Midbrain (tissue), 1 donor: ENCODE measurements at regions not wholly inside any gene's neighbourhood (a gene's known extent, or its start where the extent isn't known, plus 50 kb on each side); places are given as distances from the start of the nearest gene placed in this dataset.
A peak's percentile ranks its signal among the peaks of the same experiment; 100 is the strongest.

ENCODE experiments used
- DNase-seq: peaks from one replicate; lab custom pipeline; 2025; lab: John Stamatoyannopoulos, UW

DNA sequence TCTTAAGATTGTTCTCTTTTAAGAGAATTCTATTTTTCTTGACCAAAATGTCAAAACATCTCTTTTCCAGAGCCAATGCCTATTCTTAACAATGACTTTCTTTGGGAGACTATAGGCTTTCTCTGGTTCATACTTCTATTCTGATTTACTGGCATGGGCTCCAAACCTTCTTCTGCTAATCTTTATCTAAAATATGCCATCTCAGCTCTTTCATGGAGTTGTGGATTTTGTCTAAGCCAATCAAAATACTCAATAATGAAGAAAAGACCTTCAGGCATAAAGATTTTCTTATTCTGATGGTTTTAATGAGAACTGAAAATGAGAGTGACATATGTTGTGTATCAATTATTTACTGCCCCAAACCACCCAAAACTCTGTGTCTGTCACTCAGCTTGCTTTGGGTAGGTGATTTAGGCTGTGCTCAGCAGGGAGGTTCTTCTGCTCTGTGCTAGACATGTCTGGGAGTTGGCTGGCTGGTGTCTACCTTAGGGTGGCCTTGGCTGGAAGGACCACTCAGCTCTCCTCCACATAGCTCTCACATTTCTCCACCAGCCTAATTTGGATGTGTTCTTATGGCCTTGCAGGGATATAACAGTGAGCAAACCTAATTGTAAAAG, 270.8 kb downstream of the PRDM2 start:
- DNase-seq: no peak

DNA sequence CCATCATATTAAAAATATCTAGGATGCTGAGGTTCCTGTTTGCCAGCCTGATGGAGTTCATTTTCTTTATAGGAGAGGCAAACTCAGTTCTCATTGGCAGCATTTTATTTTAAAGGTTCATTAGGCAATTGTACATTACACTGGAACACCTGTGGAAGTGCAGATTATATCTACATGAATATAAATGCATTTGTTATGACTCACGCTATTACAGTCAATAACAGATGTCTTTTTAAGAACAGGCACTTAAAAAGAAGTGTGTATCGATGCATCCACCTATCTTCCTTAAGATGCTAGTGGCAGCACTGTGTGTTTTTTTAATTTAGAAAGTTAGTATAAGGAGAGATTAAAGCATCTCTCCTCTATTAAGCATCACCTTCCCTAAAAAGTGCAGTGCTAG, 276.5 kb downstream of the PRDM2 start:
- DNase-seq: no peak

DNA sequence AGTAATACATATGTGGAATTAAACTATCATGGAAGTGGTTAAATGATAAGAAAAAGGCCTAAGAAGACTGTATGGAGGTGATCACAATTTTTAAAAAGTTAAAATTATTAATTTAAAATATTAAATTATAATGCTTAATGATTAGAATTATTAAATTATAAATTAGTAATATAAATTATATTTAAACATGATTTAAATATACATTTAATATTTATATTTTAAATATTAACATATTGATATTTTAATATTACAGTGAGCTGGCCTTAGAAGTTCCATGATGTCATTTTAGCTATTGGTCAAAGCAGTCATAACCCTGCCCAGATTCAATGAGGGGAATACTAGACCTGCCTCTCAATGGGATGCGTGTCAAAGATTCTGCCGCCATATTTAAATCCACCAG, 281.2 kb downstream of the PRDM2 start:
- no peak for DNase-seq

DNA sequence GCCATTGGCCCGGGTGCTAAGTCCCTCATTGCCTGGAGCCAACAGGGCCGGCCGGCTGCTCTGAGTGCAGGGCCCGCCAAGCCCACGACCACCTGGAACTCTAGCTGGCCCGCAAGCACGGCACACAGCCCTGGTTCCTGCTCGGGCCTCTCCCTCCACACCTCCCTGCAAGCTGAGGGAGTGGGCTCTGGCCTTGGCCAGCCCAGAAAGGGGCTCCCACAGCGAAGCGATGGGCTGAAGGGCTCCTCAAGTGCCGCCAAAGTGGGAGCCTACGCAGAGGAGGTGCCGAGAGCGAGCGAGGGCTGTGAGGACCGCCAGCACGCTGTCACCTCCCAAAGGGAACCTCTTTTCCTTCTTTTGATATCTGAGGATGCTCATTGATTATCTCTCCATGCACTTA, 283.4 kb downstream of the PRDM2 start:
- DNase-seq: no peak

DNA sequence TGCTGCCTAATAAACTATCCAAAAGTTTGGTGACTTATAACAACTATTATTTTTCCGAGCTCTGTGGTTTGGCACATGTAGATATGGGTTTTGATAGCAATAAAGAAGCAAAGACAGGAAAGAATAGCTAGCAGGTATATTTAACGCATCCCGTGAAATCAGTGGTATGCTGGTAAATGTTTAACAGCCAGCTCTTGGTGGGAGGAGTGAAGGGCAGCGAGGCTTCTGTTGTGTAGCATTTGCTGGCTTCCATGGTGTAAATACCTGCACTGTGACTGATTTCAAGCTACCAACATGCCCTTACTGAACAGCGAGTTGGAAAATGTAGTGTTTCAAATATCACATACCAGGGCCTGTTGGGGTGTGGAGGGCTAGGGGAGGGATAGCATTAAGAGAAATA, 291.0 kb downstream of the PRDM2 start:
- DNase-seq: no peak

DNA sequence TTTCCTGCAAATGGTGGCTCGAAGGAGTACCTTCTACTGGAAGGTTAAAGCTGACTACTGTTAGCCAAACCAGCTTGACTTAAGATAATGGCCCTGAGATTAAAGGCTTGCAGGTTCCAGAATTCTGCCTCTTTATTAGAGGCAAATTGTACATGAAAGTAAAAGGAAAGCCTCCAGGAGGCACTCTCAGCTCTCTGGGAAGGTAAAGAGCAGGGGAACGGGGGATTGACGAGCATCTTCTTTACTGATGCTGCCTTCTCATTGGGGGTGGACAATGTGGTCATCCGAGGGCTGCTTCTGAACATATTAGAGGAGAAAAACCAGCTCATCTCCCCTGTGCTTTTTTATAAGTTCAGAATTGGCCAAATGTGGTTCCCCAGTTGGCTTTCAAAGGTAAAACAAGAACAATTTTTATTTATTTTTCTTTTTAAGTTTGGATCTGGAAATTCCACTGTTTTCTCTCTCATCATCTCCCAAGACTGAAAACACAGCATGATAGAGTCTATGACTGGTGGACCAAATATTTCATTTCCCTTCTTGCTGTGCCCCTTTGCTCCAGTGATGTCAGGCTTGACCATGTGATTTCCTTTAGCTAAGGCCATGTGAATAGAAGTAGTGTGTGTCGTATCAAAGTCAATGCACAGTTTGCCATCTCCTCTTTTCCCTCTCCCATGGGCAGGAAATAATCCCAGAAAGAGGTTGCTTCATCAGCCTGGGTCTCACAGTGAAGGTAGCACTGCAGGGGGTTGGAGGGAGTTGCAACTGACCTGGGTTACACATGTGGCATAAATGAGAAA, 292.7 kb downstream of the PRDM2 start:
- DNase-seq: no peak

DNA sequence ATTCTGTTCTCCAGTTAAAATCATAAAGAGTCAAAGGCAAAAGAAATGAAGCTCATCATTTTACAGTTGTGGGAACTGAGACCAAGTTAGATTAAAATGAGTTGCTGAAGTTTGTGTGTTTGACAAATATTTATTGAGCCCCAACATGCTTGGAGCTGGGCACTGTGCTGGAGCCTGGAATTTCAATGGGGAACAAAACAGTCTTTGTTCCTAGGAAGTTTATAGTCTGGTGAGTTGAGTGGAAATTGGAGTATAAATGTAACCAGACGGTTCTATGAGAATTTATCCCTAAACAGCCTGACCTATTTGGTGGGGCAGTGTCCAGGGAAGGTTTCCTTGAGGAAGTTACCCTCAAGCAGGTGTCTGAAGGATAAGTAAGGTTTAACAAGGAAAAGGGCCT, 294.4 kb downstream of the PRDM2 start:
- no peak for DNase-seq

DNA sequence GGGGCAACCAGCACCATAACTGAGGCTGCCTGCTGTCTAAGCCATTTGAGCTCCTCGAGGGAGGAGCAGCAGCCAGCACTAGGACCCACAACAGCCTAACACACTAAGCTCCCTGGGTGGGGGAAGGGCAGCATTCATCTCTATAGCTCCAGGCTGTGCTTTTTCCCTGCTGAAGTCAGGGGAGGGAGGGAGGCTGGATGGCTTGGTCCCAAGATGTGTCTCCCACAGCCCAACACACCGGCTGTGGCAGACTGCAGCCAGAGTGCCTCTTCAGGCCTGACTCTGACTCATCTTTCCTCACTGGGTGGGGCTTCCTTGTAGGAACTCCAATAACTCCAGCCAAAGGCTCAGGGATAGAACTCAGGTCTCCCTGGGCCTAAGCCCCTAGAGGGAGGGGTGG, 296.3 kb downstream of the PRDM2 start:
- no peak for DNase-seq

DNA sequence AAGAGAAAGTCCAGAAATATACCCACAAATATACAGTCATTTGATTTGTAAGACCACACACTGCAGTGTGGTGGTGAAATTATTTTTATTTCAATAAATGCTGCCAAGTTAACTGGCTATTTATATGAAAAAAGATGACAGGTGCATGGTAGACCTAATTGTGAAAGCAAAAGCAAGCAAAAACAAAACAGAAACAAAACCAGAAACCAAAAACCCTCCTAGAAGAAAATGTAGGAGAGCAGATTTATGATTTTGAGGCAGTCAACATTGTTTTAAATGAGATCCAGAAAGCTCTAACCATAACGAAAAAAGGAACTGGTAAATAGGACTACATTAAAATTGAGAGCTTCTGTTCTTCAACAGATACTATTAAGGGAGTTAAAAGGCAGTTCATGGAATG, 303.6 kb downstream of the PRDM2 start:
- no peak for DNase-seq

DNA sequence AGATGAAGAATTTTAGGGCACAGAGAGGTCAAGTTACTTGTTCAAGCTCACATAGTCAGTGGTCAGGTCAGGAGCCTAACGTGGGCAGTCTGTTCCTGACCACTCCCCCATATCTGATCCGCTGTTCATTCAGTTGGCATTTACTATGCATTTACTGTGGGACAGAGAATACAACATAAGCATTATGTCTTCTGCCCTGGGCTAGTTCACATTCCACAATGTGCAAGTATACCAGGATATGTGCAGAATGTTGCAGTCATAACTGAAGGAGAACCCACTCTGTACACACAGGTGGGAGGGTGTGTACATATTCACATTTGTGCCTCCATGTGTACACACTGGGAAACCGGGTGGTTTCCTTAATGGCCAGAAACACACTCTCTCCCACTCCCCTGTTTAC, 309.6 kb downstream of the PRDM2 start:
- no peak for DNase-seq

DNA sequence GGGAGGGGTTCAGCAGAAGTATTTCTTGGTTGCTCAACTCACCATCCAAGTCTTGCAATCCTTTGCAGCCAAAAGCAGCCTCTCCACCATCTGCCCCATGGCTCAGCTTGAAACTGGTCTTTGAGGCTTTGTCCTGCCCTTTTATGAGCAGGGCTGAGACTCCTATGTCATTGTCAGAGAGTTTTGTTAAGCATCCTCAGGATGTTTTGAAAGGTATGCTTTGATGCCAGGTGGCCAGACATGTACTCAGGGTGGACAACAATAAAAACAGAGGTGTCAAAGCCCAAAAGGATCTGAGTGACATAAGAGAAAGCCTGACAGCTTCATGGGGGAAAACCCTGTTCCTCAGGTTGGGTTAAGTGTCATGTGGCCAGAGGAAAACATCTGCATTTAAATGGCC, 310.5 kb downstream of the PRDM2 start:
- DNase-seq: no peak

DNA sequence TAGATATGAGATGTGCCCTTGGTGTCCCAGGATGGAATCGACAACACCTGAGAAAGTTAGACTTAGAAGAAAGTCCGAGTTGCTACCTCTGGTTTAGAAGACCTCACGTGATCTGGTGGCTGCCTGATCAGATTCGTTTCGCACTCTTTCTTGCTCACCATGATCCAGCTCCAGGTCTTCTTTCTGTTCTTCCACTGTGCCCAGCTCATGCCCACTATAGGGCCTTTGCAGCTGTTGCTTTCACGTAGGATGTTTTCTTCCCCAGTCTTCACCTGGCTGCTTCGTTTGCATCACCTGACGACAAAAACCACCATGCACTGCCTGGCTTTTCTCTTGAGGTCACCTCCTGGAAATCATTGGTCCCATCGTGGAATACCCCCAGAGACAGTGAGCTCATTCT, 311.1 kb downstream of the PRDM2 start:
- DNase-seq: no peak

DNA sequence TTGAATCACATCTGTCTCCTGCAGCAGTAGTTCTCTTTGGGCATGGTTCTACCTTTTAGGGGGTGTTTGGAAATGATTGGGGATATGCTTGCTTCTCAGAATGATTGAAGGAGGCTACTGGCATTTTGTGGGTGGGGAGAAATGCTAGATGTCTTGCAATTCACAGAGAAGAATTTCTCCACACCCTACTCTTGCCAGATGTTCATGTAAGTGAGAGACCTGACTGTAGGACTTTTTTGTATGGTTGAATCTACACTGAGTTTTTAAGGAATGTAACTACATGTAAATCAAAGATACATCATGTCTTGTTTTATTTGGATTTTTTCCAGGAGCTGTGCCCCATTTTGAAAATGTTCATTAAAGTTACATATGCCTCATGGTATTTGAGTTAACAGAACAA, 311.9 kb downstream of the PRDM2 start:
- no peak for DNase-seq

DNA sequence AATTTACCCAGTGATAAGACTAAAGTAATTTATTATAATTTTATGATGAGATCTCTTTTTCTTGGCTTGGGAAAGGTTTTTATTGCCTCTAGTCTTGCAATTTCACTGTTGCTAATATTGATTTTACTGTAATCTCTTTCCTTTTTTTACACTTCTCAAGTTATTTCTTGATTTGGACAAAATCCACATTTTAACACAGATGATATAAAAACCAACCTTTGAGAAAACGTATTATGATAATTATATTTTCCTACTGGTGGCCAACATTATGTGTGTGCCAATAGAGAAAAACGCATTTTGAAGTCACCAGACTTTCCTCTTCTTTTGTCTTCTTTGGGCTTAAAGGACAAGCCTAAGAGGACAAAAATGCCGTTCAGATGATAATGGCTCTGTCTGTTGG, 314.9 kb downstream of the PRDM2 start:
- DNase-seq: no peak

DNA sequence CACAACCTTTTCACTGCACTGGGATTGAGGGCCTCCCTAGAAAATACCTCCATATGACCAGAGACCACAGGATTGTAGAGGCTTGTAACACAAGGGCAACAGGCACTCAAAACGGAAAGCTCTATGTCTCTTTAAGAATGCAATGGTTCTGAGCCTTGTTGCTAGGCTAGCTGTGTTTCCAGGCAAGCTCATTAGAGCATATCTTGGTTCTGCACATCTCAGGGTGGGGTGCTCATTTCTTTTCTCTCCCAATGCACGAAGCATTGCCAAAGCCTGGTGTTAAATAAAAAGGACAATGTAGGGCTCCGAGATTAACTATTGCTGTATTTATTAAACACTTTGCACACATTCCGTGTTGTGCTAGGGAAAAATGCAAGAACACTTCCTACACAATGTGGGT, 315.9 kb downstream of the PRDM2 start:
- no peak for DNase-seq

DNA sequence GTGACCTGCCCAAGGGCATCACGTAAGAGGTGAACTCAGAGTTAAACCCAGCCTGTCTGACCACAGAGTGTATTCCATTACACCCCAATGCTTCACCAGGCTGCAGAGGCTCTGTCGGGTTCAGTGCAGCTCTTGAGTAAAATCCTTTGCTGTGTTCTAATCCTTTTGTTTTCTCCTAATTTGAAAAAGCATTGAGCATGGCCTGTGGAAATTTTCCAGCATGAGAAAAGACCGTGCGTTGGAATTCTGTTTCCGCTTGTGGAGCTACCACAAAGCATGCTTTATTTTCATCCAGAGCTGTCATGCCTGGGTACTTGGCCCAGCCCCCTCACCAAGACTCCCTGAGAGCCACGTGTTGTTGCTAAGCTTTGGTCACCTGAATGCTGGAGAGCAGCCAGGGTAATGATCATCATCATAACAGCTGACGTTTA, 317.6 kb downstream of the PRDM2 start:
- DNase-seq: peak; percentile 24

DNA sequence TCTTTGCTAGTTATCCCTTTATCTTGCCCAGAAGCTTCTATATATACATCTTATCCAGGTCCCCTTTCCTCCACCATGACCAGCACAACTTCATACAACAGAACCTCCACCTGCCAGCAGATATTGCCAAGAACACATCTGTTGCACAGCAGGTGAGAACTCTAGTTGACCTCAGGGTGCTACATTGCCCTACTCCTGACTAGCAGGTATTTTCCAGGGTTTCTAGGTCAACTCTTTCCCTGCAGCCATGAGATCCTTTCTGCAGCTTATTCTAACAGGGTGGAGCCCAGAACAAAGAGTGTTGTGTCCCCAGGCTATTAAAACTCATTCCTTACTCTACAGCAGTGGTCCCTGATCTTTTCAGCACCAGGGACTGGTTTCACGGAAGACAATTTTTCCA, 319.5 kb downstream of the PRDM2 start:
- no peak for DNase-seq

DNA sequence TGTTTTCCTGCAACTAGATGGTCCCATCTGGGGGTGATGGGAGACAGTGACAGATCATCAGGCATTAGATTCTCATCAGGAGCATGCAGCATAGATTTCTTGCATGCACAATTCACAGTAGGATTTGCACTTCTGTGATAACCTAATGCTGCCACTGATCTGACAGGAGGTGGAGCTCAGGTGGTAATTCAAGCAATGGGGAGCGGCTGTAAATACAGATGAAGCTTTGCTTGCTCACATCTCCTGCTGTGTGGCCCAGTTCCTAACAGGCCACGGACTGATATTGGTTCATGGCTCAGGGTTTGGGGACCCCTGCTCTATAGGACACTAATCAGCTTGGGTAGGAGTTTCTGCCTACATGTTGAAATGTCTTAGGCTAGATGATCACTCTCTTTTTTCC, 320.0 kb downstream of the PRDM2 start:
- no peak for DNase-seq

DNA sequence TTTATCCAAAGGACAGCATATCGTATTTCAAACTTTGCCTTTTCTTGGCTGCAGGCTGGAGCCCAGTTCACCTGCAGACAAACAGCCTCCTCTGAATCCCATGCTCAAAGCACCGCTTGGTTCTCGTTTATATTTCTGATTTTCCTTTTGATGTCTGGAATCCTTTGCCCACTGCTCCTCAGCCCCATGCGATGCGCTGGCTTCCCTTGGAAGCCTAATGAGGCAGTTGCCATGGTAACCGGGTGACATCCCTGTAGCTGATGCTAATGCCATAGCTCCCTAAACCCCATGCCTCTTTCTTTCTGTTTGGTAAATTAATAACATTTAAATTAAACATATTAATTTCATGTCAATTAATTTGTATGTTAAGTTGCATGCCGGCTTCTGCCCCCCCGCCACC, 327.1 kb downstream of the PRDM2 start:
- DNase-seq: no peak

DNA sequence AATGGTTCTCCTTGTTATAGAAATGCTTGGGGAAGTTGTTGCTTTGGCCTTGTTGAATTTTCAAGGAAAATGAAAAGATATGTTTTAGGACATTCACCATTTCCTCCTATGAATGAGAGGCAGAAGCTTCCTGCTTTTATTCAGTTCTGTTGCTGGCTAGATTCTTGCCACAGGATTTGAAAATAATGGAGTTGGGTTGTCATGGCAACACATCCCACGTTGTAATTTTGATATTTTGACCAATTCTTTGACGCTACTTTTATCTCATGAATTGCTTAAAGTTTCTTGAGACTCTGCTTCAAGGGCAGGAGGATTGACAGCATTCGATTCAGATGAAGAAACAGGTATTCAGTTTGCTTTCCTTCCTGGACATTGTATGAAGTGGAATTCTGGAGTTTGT, 331.5 kb downstream of the PRDM2 start:
- DNase-seq: no peak

DNA sequence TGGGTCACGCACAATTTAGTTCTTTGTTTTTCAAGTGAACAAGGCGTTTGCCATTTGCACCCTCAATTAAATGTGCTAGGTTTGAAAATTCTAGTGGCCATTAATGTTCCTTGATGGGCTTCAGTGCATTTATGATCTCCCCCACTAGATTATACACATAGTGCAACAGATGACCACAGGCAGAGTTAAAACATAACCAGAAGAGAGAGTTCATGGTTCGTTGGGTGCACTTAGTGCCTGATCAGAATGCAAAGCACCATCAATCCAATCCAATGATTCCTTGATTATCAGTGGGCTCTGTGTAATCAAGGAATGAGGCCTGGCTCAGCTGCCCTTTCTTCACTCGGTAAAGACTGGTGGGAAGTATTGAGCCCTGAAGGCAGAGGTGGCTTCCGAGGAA, 334.5 kb downstream of the PRDM2 start:
- no peak for DNase-seq

DNA sequence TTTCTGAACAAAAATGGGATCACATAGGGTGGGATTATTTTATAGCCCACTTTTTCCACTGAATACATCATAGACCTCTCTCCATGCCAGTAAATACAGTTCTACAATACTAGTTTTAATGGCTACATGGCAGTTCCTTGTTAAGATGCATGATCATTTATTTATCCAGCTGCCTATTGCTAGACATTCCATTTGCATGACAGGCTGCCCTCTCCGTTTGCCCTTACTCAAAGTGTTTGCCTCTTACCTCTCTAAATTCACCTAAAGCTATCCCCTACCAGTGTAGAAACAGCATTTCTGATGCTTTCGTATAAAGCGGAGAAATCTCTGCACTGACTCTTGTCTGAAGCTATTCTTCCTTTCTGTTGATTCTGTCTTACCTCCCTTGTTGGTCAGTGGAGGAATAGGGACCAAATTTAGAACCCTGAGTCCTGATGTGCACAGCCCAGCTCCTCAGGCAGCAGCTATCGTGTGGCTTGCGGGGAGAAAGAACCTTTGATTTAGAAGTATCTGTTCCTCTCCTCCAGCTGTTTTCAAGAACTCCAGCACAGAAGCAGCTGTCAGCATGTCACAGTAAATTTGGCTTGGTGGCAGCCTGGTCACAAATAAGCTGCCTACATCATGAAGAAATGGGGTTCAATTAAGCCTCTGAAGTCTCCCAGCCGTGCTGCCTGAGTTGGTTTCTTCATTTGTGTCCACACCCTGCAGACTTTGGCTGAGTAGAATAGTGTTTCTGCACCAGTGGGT, 337.3 kb downstream of the PRDM2 start:
- no peak for DNase-seq
